Lower lobe of right lung (tissue), 2 donors: ENCODE measurements at regions not wholly inside any gene's neighbourhood (a gene's known extent, or its start where the extent isn't known, plus 50 kb on each side); places are given as distances from the start of the nearest gene placed in this dataset.
"Not testable (repeated sequence)": the region's sequence is repeated elsewhere in the genome, so short reads cannot be mapped to it uniquely, and the experiment has no call there.

ENCODE experiments used
- ATAC-seq, 2 donors: fragments of 200-7000 bp; cut with Tn5 transposase; one replicate each; pipeline ENCODE4 v1.9.1; 2020 to 2022; ENCODE audit warnings: mild to moderate bottlenecking in 2 of 2, moderate library complexity in 2 of 2
- DNase-seq: peaks from one replicate; pipeline ENCODE4 v3.0.0-alpha.2; 2020
- H3K27ac ChIP-seq: fragments of 200-600 bp; one replicate; pipeline ENCODE4 v1.8.0; 2022
- H3K27me3 ChIP-seq: fragments of 200-600 bp; one replicate; pipeline ENCODE4 v1.8.0; 2022; ENCODE audit warnings: low read depth
- H3K36me3 ChIP-seq: fragments of 200-600 bp; one replicate; pipeline ENCODE4 v1.8.0; 2022; ENCODE audit warnings: mild to moderate bottlenecking
- H3K4me1 ChIP-seq: fragments of 200-600 bp; one replicate; pipeline ENCODE4 v1.8.0; 2022
- H3K4me3 ChIP-seq: fragments of 200-600 bp; one replicate; pipeline ENCODE4 v1.8.0; 2022; ENCODE audit warnings: mild to moderate bottlenecking
- H3K9me3 ChIP-seq: fragments of 200-600 bp; one replicate; pipeline ENCODE4 v1.8.0; 2022
- CTCF ChIP-seq: fragments of 200-600 bp; IDR thresholded peaks from one replicate; pipeline ENCODE4 v1.8.0; 2022; ENCODE audit warnings: antibody characterized with exemption, mild to moderate bottlenecking
- intact Hi-C: fragments of 100-400 bp; cut with DNase I; formaldehyde crosslinking; loops from one replicate; pipeline ENCODE4 v1.11.0; 2022
- donor health status: DM: no; HTN: yes; CAD: no; lungs with severe emphysema.

- Histone ChIP-seq H3K4me3 (no peak overlapping the region), H3K36me3 (no peaks in the 10 kb centered on the region), H3K27ac (no peak overlapping the region), H3K9me3 (no peaks in the 10 kb centered on the region), H3K27me3 (no peaks in the 10 kb centered on the region), H3K4me1 (no peaks in the 10 kb centered on the region)
- no peak for TF ChIP-seq CTCF
- DNase-seq = no peak
- no peak for ATAC-seq
- intact Hi-C loops = no loop called here
Observed at GRCh38 chr5:44183312-44183711, 205.9 kb downstream of the FGF10 start.

GRCh38 chr5:44178414-44178813 lies 210.8 kb downstream of the FGF10 start:
- intact Hi-C loops = no loop called here
- H3K9me3 ChIP-seq = peaks cover 5% of the 10 kb centered on the region
- DNase-seq = no peak
- H3K36me3 ChIP-seq = no peaks in the 10 kb centered on the region
- H3K4me3 ChIP-seq = no peak overlapping the region
- H3K27me3 ChIP-seq = no peaks in the 10 kb centered on the region
- no peak for ATAC-seq
- H3K4me1 ChIP-seq = no peaks in the 10 kb centered on the region
- H3K27ac ChIP-seq = no peak overlapping the region
- TF ChIP-seq CTCF = no peak

- no peaks in the 10 kb centered on the region for H3K36me3 ChIP-seq
- H3K4me1 ChIP-seq = no peaks in the 10 kb centered on the region
- no peak overlapping the region for H3K27ac ChIP-seq
- no peak for ATAC-seq
- H3K9me3 ChIP-seq = no peaks in the 10 kb centered on the region
- TF ChIP-seq CTCF = no peak
- no peak for DNase-seq
- H3K4me3 ChIP-seq = no peak overlapping the region
- no peaks in the 10 kb centered on the region for H3K27me3 ChIP-seq
- intact Hi-C loops = no loop called here
Observed at GRCh38 chr5:44167540-44167939, 221.7 kb downstream of the FGF10 start.

GRCh38 chr5:44160369-44160768 lies 228.9 kb downstream of the FGF10 start:
- no peaks in the 10 kb centered on the region for H3K27me3 ChIP-seq
- ATAC-seq (no peak), DNase-seq (no peak)
- TF ChIP-seq CTCF = no peak
- peaks cover 22% of the 10 kb centered on the region for H3K9me3 ChIP-seq
- H3K4me1 ChIP-seq = no peaks in the 10 kb centered on the region
- no peak overlapping the region for H3K4me3 ChIP-seq
- H3K36me3 ChIP-seq = no peaks in the 10 kb centered on the region
- intact Hi-C loops = no loop called here
- no peak overlapping the region for H3K27ac ChIP-seq

- H3K4me3 ChIP-seq = no peak overlapping the region
- H3K9me3 ChIP-seq = peaks cover 7% of the 10 kb centered on the region
- intact Hi-C loops = no loop called here
- no peaks in the 10 kb centered on the region for H3K36me3 ChIP-seq
- H3K27me3 ChIP-seq = no peaks in the 10 kb centered on the region
- H3K27ac ChIP-seq = no peak overlapping the region
- no peaks in the 10 kb centered on the region for H3K4me1 ChIP-seq
- DNase-seq (no peak), ATAC-seq (no peak)
- no peak for TF ChIP-seq CTCF
Observed at GRCh38 chr5:44150075-44150723, 239.0 kb downstream of the FGF10 start.

GRCh38 chr5:44117947-44118346 lies 271.3 kb downstream of the FGF10 start:
- H3K27ac ChIP-seq, DNase-seq, H3K4me3 ChIP-seq, intact Hi-C loops, H3K4me1 ChIP-seq, H3K9me3 ChIP-seq, H3K27me3 ChIP-seq, ATAC-seq, H3K36me3 ChIP-seq: not testable (repeated sequence)

- H3K4me1 ChIP-seq, DNase-seq, ATAC-seq, H3K27me3 ChIP-seq, H3K36me3 ChIP-seq, intact Hi-C loops, H3K27ac ChIP-seq, H3K4me3 ChIP-seq: not testable (repeated sequence)
- peaks cover 11% of the 10 kb centered on the region for H3K9me3 ChIP-seq
Observed at GRCh38 chr5:44108232-44108631, 281.0 kb downstream of the FGF10 start.
